ENCODE measurements at regions not wholly inside any gene's neighbourhood (a gene's known extent, or its start where the extent isn't known, plus 50 kb on each side); places are given as distances from the start of the nearest gene placed in this dataset.

DNA sequence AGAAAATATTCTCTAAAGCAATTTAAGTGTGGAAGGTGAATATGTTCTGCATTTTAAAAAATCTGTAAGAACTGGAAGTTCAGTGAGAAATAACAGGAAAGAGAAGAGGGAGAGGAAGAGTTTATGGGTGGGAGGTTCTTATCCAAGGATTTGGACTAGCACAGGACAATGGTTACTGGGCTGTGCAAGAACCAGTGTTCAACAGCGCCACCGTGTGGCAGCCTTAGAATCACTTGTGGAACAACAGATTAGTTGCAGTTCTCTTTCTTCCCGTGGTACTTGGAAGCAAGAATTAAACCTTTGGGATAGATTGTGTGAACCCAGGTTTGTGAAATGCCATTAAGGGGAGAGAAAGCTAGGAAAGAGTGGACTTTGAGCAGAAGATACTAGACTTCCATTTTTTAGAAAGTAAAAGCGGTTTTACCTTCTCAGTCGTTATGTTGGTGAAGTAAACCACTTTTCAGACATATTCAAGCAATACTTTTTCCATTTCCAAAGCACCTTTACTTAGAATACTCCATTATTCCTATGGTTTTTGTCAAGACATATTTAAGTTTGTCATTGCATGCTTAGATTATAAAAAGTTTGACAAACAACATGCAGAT, 436.7 kb downstream of the RNF144B start:
- Histone ChIP-seq H3K27me3 (no peaks in the 10 kb centered on the region), H3K4me1 (no peaks in the 10 kb centered on the region), H3K27ac (no peak overlapping the region), H3K9me3 (peaks cover 8 to 16% of the 10 kb centered on the region in 2 donors), H3K36me3 (no peaks in the 10 kb centered on the region), H3K4me3 (no peak overlapping the region)
- intact Hi-C loops (cut with DNase I): no loop called here
- TF ChIP-seq, protein P1, sequence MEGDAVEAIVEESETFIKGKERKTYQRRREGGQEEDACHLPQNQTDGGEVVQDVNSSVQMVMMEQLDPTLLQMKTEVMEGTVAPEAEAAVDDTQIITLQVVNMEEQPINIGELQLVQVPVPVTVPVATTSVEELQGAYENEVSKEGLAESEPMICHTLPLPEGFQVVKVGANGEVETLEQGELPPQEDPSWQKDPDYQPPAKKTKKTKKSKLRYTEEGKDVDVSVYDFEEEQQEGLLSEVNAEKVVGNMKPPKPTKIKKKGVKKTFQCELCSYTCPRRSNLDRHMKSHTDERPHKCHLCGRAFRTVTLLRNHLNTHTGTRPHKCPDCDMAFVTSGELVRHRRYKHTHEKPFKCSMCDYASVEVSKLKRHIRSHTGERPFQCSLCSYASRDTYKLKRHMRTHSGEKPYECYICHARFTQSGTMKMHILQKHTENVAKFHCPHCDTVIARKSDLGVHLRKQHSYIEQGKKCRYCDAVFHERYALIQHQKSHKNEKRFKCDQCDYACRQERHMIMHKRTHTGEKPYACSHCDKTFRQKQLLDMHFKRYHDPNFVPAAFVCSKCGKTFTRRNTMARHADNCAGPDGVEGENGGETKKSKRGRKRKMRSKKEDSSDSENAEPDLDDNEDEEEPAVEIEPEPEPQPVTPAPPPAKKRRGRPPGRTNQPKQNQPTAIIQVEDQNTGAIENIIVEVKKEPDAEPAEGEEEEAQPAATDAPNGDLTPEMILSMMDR (IDR thresholded peaks at IDR 0.05): peak in 1 of 3 experiments; percentile 27
- DNase-seq (ENCODE audit: low spot score in 2 of 2): no peak

DNA sequence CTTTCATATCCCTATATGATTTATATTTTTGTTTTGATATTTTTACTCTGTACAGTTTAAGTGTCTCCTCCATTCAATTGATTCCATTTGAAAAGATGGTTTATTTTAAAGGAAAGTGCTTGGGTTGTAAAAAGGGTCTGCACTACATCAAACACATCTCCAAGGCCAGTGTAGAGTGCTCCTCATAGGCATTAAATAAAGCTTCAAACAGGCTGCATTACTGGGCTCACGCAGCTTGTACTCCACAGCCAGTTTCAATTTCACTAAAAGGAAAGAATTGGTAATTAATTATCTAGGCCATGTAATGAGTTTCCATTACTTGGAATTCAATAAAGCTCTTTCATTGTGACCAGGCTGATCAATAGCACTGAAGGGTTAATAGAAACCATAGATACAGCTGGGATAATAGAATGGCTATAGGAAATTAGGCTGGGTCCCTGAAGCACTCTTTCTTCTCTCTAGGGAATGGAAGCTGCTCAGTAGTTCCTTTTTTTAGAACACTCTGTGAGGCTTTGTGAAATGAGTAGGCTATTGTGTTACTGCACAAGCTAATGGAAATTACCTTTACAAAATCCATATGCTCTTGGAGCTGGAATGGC, 442.2 kb downstream of the RNF144B start:
- no peaks in the 10 kb centered on the region for H3K9me3 ChIP-seq
- no peaks in the 10 kb centered on the region for H3K4me1 ChIP-seq
- H3K36me3 ChIP-seq: no peaks in the 10 kb centered on the region
- no peaks in the 10 kb centered on the region for H3K27me3 ChIP-seq
- H3K4me3 ChIP-seq: no peak overlapping the region
- H3K27ac ChIP-seq: no peak overlapping the region
- intact Hi-C loops (cut with DNase I): no loop called here
- no peak for DNase-seq (ENCODE audit: low spot score in 2 of 2)
- TF ChIP-seq, protein P1 (IDR thresholded peaks at IDR 0.05): no peak

DNA sequence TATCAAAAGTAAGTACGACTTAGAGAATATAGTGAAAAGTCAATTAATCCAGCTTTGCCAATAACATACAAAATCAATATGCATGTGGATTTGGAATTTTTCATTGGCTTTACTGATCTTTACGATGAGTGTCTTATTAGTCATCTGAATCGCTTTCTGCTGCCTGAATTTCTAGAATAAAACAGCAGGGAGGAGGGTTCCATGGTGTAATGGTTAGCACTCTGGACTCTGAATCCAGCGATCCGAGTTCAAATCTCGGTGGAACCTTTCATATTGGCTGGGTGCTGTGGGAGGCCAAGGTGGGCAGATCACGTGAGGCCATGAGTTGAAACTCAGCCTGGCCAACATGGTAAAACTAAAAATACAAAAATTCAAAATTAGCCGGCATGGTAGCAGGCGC, 448.8 kb downstream of the RNF144B start:
- Histone ChIP-seq H3K9me3 (no peaks in the 10 kb centered on the region), H3K4me3 (no peak overlapping the region), H3K36me3 (no peaks in the 10 kb centered on the region), H3K4me1 (no peaks in the 10 kb centered on the region), H3K27ac (no peak overlapping the region), H3K27me3 (no peaks in the 10 kb centered on the region)
- DNase-seq (ENCODE audit: low spot score in 2 of 2): no peak
- intact Hi-C loops (cut with DNase I): no loop called here
- TF ChIP-seq, protein P1 (IDR thresholded peaks at IDR 0.05): no peak

DNA sequence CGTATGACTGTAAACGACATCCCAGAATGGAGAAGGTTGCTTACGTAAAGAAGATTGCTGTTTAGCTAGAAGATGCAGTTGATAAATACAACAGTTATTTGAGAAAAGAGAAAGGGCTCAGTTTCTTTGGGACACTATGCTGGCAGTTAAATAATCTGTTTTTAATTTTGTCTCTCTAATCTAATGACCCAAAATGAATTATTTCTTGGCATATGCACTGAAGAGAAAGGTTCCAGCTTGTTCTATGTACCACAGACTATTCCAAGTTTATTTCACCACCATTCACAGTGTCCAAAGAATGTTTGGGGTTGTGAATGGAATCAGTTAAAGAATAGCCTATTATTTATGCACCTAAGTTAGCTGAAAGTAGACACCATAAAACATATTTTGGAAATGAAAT, 449.9 kb downstream of the RNF144B start:
- Histone ChIP-seq H3K4me1 (no peaks in the 10 kb centered on the region), H3K4me3 (no peak overlapping the region), H3K27me3 (no peaks in the 10 kb centered on the region), H3K36me3 (no peaks in the 10 kb centered on the region), H3K9me3 (no peaks in the 10 kb centered on the region), H3K27ac (no peak overlapping the region)
- TF ChIP-seq, protein P1 (IDR thresholded peaks at IDR 0.05): no peak
- intact Hi-C loops (cut with DNase I): no loop called here
- DNase-seq (ENCODE audit: low spot score in 2 of 2): no peak

DNA sequence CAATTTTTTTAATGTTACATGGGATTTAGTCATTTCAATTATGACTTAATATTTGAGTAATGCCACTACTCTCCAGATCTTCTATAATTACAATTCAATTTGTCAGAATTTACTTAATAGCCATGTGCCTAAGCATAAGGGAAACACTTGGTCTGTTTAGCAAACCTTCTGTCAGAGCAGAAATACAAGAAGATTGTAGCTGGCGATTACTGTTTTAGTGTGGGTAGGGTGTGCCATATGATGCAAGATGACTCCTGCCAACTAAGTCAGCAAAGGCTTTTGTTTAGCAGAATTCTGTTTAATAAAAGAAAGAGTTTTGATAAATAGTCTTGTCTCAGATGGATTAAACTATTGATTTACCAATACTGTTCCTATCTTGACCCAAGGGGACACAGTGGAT, 455.4 kb downstream of the RNF144B start:
- intact Hi-C loops (cut with DNase I): no loop called here

More for the DNA sequence above, 455.4 kb downstream of the RNF144B start:
- TF ChIP-seq, protein P1 (IDR thresholded peaks at IDR 0.05): no peak
- DNase-seq (ENCODE audit: low spot score in 2 of 2): no peak
- H3K4me1 ChIP-seq: no peaks in the 10 kb centered on the region
- H3K36me3 ChIP-seq: no peaks in the 10 kb centered on the region
- no peak overlapping the region for H3K27ac ChIP-seq
- no peaks in the 10 kb centered on the region for H3K27me3 ChIP-seq
- no peak overlapping the region for H3K4me3 ChIP-seq
- H3K9me3 ChIP-seq: no peaks in the 10 kb centered on the region

Measured in ascending aorta (tissue), 2 donors.